ENCODE measurements at regions not wholly inside any gene's neighbourhood (a gene's known extent, or its start where the extent isn't known, plus 50 kb on each side); places are given as distances from the start of the nearest gene placed in this dataset.

- DNase-seq (ENCODE audit: low spot score in 2 of 2) (no peak), ATAC-seq (replicated peaks; ENCODE audit: extremely low read depth, poor library complexity, severe bottlenecking) (no peak)
- H3K36me3 Mint-ChIP-seq (ENCODE audit: insufficient read depth), result no peaks in the 10 kb centered on the region
- H3K4me3 Mint-ChIP-seq, result no peak overlapping the region
- H3K9me3 Mint-ChIP-seq, result no peaks in the 10 kb centered on the region
- no peaks in the 10 kb centered on the region for H3K4me1 Mint-ChIP-seq
- no peak overlapping the region for H3K27ac Mint-ChIP-seq (ENCODE audit: low read depth)
- no peaks in the 10 kb centered on the region for H3K27me3 Mint-ChIP-seq
Observed at GRCh38 chr9:103839197-103839596, 254.9 kb upstream of the SMC2 start.

GRCh38 chr9:103867886-103868285 lies 226.2 kb upstream of the SMC2 start:
- Mint-ChIP-seq H3K4me1 (no peaks in the 10 kb centered on the region), H3K27ac (ENCODE audit: low read depth) (no peak overlapping the region), H3K9me3 (peaks cover 5% of the 10 kb centered on the region), H3K27me3 (no peaks in the 10 kb centered on the region), H3K4me3 (no peak overlapping the region), H3K36me3 (ENCODE audit: insufficient read depth) (no peaks in the 10 kb centered on the region)
- ATAC-seq (replicated peaks; ENCODE audit: extremely low read depth, poor library complexity, severe bottlenecking) (no peak), DNase-seq (ENCODE audit: low spot score in 2 of 2) (no peak)

GRCh38 chr9:103872811-103873210 lies 221.3 kb upstream of the SMC2 start:
- Mint-ChIP-seq H3K4me1 (no peaks in the 10 kb centered on the region), H3K36me3 (ENCODE audit: insufficient read depth) (no peaks in the 10 kb centered on the region), H3K27me3 (no peaks in the 10 kb centered on the region), H3K9me3 (peaks cover 5% of the 10 kb centered on the region), H3K27ac (ENCODE audit: low read depth) (no peak overlapping the region), H3K4me3 (no peak overlapping the region)
- no peak for ATAC-seq (replicated peaks; ENCODE audit: extremely low read depth, poor library complexity, severe bottlenecking)
- DNase-seq (ENCODE audit: low spot score in 2 of 2), result no peak

- Mint-ChIP-seq H3K4me3 (no peak overlapping the region), H3K27me3 (no peaks in the 10 kb centered on the region), H3K9me3 (no peaks in the 10 kb centered on the region), H3K4me1 (no peaks in the 10 kb centered on the region), H3K27ac (ENCODE audit: low read depth) (no peak overlapping the region), H3K36me3 (ENCODE audit: insufficient read depth) (no peaks in the 10 kb centered on the region)
- DNase-seq (ENCODE audit: low spot score in 2 of 2), result no peak
- no peak for ATAC-seq (replicated peaks; ENCODE audit: extremely low read depth, poor library complexity, severe bottlenecking)
Observed at GRCh38 chr9:103881419-103881818, 212.7 kb upstream of the SMC2 start.

GRCh38 chr9:103889989-103890388 lies 204.1 kb upstream of the SMC2 start:
- H3K27ac Mint-ChIP-seq (ENCODE audit: low read depth), result no peak overlapping the region
- no peaks in the 10 kb centered on the region for H3K4me1 Mint-ChIP-seq
- H3K27me3 Mint-ChIP-seq, result no peaks in the 10 kb centered on the region
- no peak for DNase-seq (ENCODE audit: low spot score in 2 of 2)
- no peak for ATAC-seq (replicated peaks; ENCODE audit: extremely low read depth, poor library complexity, severe bottlenecking)
- no peak overlapping the region for H3K4me3 Mint-ChIP-seq
- peaks cover 1% of the 10 kb centered on the region for H3K36me3 Mint-ChIP-seq (ENCODE audit: insufficient read depth)
- H3K9me3 Mint-ChIP-seq, result peaks cover 4% of the 10 kb centered on the region

GRCh38 chr9:103894184-103894583 lies 199.9 kb upstream of the SMC2 start:
- ATAC-seq (replicated peaks; ENCODE audit: extremely low read depth, poor library complexity, severe bottlenecking), result no peak
- Mint-ChIP-seq H3K9me3 (no peaks in the 10 kb centered on the region), H3K36me3 (ENCODE audit: insufficient read depth) (peaks cover 1% of the 10 kb centered on the region), H3K4me3 (no peak overlapping the region), H3K27ac (ENCODE audit: low read depth) (no peak overlapping the region), H3K4me1 (no peaks in the 10 kb centered on the region), H3K27me3 (no peaks in the 10 kb centered on the region)
- DNase-seq (ENCODE audit: low spot score in 2 of 2), result no peak

GRCh38 chr9:103898550-103898949 lies 195.6 kb upstream of the SMC2 start:
- Mint-ChIP-seq H3K4me3 (no peak overlapping the region), H3K36me3 (ENCODE audit: insufficient read depth) (peaks cover 1% of the 10 kb centered on the region), H3K9me3 (peaks cover 5% of the 10 kb centered on the region), H3K27ac (ENCODE audit: low read depth) (no peak overlapping the region), H3K27me3 (no peaks in the 10 kb centered on the region), H3K4me1 (no peaks in the 10 kb centered on the region)
- no peak for ATAC-seq (replicated peaks; ENCODE audit: extremely low read depth, poor library complexity, severe bottlenecking)
- no peak for DNase-seq (ENCODE audit: low spot score in 2 of 2)

- Mint-ChIP-seq H3K4me1 (no peaks in the 10 kb centered on the region), H3K27me3 (no peaks in the 10 kb centered on the region), H3K36me3 (ENCODE audit: insufficient read depth) (no peaks in the 10 kb centered on the region), H3K4me3 (no peak overlapping the region), H3K27ac (ENCODE audit: low read depth) (no peak overlapping the region), H3K9me3 (peaks cover 5% of the 10 kb centered on the region)
- DNase-seq (ENCODE audit: low spot score in 2 of 2), result no peak
- ATAC-seq (replicated peaks; ENCODE audit: extremely low read depth, poor library complexity, severe bottlenecking), result no peak
Observed at GRCh38 chr9:103899866-103900265, 194.2 kb upstream of the SMC2 start.

GRCh38 chr9:103900466-103900865 lies 193.6 kb upstream of the SMC2 start:
- Mint-ChIP-seq H3K27ac (ENCODE audit: low read depth) (no peak overlapping the region), H3K27me3 (no peaks in the 10 kb centered on the region), H3K4me3 (no peak overlapping the region), H3K9me3 (peaks cover 5% of the 10 kb centered on the region), H3K4me1 (no peaks in the 10 kb centered on the region), H3K36me3 (ENCODE audit: insufficient read depth) (no peaks in the 10 kb centered on the region)
- no peak for ATAC-seq (replicated peaks; ENCODE audit: extremely low read depth, poor library complexity, severe bottlenecking)
- no peak for DNase-seq (ENCODE audit: low spot score in 2 of 2)

GRCh38 chr9:103902263-103902662 lies 191.8 kb upstream of the SMC2 start:
- H3K27ac Mint-ChIP-seq (ENCODE audit: low read depth), result no peak overlapping the region
- peaks cover 5% of the 10 kb centered on the region for H3K9me3 Mint-ChIP-seq
- DNase-seq (ENCODE audit: low spot score in 2 of 2), result no peak
- H3K4me1 Mint-ChIP-seq, result no peaks in the 10 kb centered on the region
- no peaks in the 10 kb centered on the region for H3K36me3 Mint-ChIP-seq (ENCODE audit: insufficient read depth)
- ATAC-seq (replicated peaks; ENCODE audit: extremely low read depth, poor library complexity, severe bottlenecking), result no peak
- H3K27me3 Mint-ChIP-seq, result no peaks in the 10 kb centered on the region
- no peak overlapping the region for H3K4me3 Mint-ChIP-seq

GRCh38 chr9:103904242-103904641 lies 189.9 kb upstream of the SMC2 start:
- Mint-ChIP-seq H3K27ac (ENCODE audit: low read depth) (no peak overlapping the region), H3K4me3 (no peak overlapping the region), H3K4me1 (no peaks in the 10 kb centered on the region), H3K36me3 (ENCODE audit: insufficient read depth) (no peaks in the 10 kb centered on the region), H3K9me3 (peaks cover 5% of the 10 kb centered on the region), H3K27me3 (no peaks in the 10 kb centered on the region)
- DNase-seq (ENCODE audit: low spot score in 2 of 2) (no peak), ATAC-seq (replicated peaks; ENCODE audit: extremely low read depth, poor library complexity, severe bottlenecking) (no peak)

GRCh38 chr9:103913899-103914298 lies 180.2 kb upstream of the SMC2 start:
- no peaks in the 10 kb centered on the region for H3K27me3 Mint-ChIP-seq
- ATAC-seq (replicated peaks; ENCODE audit: extremely low read depth, poor library complexity, severe bottlenecking) (no peak), DNase-seq (ENCODE audit: low spot score in 2 of 2) (no peak)
- no peak overlapping the region for H3K27ac Mint-ChIP-seq (ENCODE audit: low read depth)
- peaks cover under 1% of the 10 kb centered on the region for H3K9me3 Mint-ChIP-seq
- no peaks in the 10 kb centered on the region for H3K4me1 Mint-ChIP-seq
- no peak overlapping the region for H3K4me3 Mint-ChIP-seq
- H3K36me3 Mint-ChIP-seq (ENCODE audit: insufficient read depth), result no peaks in the 10 kb centered on the region

- ATAC-seq (replicated peaks; ENCODE audit: extremely low read depth, poor library complexity, severe bottlenecking) (no peak), DNase-seq (ENCODE audit: low spot score in 2 of 2) (no peak)
- Mint-ChIP-seq H3K9me3 (peaks cover 6% of the 10 kb centered on the region), H3K27me3 (no peaks in the 10 kb centered on the region), H3K27ac (ENCODE audit: low read depth) (no peak overlapping the region), H3K4me3 (no peak overlapping the region), H3K4me1 (no peaks in the 10 kb centered on the region), H3K36me3 (ENCODE audit: insufficient read depth) (no peaks in the 10 kb centered on the region)
Observed at GRCh38 chr9:103919605-103920209, 174.4 kb upstream of the SMC2 start.

GRCh38 chr9:103928442-103928841 lies 165.7 kb upstream of the SMC2 start:
- H3K9me3 Mint-ChIP-seq, result peaks cover 10% of the 10 kb centered on the region
- H3K4me1 Mint-ChIP-seq, result no peaks in the 10 kb centered on the region
- H3K27ac Mint-ChIP-seq (ENCODE audit: low read depth), result no peak overlapping the region
- H3K4me3 Mint-ChIP-seq, result no peak overlapping the region
- ATAC-seq (replicated peaks; ENCODE audit: extremely low read depth, poor library complexity, severe bottlenecking), result no peak
- no peak for DNase-seq (ENCODE audit: low spot score in 2 of 2)
- H3K36me3 Mint-ChIP-seq (ENCODE audit: insufficient read depth), result no peaks in the 10 kb centered on the region
- no peaks in the 10 kb centered on the region for H3K27me3 Mint-ChIP-seq
